ENCODE measurements at regions not wholly inside any gene's neighbourhood (a gene's known extent, or its start where the extent isn't known, plus 50 kb on each side); places are given as distances from the start of the nearest gene placed in this dataset.

GRCh38 chr1:58250587-58250948, 296.0 kb downstream of the OMA1 start:
- H3K4me3 ChIP-seq (replicated peaks; ENCODE audit: low read depth, low read length), result no peak overlapping the region
- no peak for DNase-seq (ENCODE audit: low read depth)
- TF ChIP-seq CTCF (IDR thresholded peaks at IDR 0.05; ENCODE audit: low read length, missing control alignments), result no peak

GRCh38 chr1:58249737-58250586, 296.6 kb downstream of the OMA1 start:
- DNase-seq (ENCODE audit: low read depth), result peak; percentile 19
- no peak for TF ChIP-seq CTCF (IDR thresholded peaks at IDR 0.05; ENCODE audit: low read length, missing control alignments)
- no peak overlapping the region for H3K4me3 ChIP-seq (replicated peaks; ENCODE audit: low read depth, low read length)

- no peak for TF ChIP-seq CTCF (IDR thresholded peaks at IDR 0.05; ENCODE audit: low read length, missing control alignments)
- no peak for DNase-seq (ENCODE audit: low read depth)
- H3K4me3 ChIP-seq (replicated peaks; ENCODE audit: low read depth, low read length), result no peak overlapping the region
These were observed 297.2 kb downstream of the OMA1 start for GRCh38 chr1:58249388-58249736.

GRCh38 chr1:58248791-58249190, 297.7 kb downstream of the OMA1 start:
- H3K4me3 ChIP-seq (replicated peaks; ENCODE audit: low read depth, low read length), result no peak overlapping the region
- no peak for TF ChIP-seq CTCF (IDR thresholded peaks at IDR 0.05; ENCODE audit: low read length, missing control alignments)
- DNase-seq (ENCODE audit: low read depth), result no peak

GRCh38 chr1:58248072-58248471, 298.5 kb downstream of the OMA1 start:
- no peak for DNase-seq (ENCODE audit: low read depth)
- TF ChIP-seq CTCF (IDR thresholded peaks at IDR 0.05; ENCODE audit: low read length, missing control alignments), result no peak
- no peak overlapping the region for H3K4me3 ChIP-seq (replicated peaks; ENCODE audit: low read depth, low read length)

- H3K4me3 ChIP-seq (replicated peaks; ENCODE audit: low read depth, low read length), result no peak overlapping the region
- no peak for DNase-seq (ENCODE audit: low read depth)
- TF ChIP-seq CTCF (IDR thresholded peaks at IDR 0.05; ENCODE audit: low read length, missing control alignments), result no peak
These were observed 300.0 kb downstream of the OMA1 start for GRCh38 chr1:58246549-58246948.

GRCh38 chr1:58244872-58245271, 301.7 kb downstream of the OMA1 start:
- DNase-seq (ENCODE audit: low read depth), result no peak
- H3K4me3 ChIP-seq (replicated peaks; ENCODE audit: low read depth, low read length), result no peak overlapping the region
- no peak for TF ChIP-seq CTCF (IDR thresholded peaks at IDR 0.05; ENCODE audit: low read length, missing control alignments)
